Progenitor cell of endocrine pancreas (in vitro differentiated cells): ENCODE measurements at regions not wholly inside any gene's neighbourhood (a gene's known extent, or its start where the extent isn't known, plus 50 kb on each side); places are given as distances from the start of the nearest gene placed in this dataset.

ENCODE experiments used
- DNase-seq: peaks from one replicate; pipeline ENCODE4 v3.0.0; 2021; ENCODE audit warnings: low spot score; ENCODE audit not compliant: unreplicated experiment
- H3K27ac Mint-ChIP-seq: 2 replicates; pipeline ENCODE4 v1.8.0; 2021; ENCODE audit warnings: mild to moderate bottlenecking, moderate library complexity, mixed read lengths
- H3K27me3 Mint-ChIP-seq: 2 replicates; pipeline ENCODE4 v1.8.0; 2021; ENCODE audit warnings: mixed read lengths
- H3K36me3 Mint-ChIP-seq: 2 replicates; pipeline ENCODE4 v1.8.0; 2022; ENCODE audit warnings: mixed read lengths; ENCODE audit not compliant: insufficient read depth
- H3K4me1 Mint-ChIP-seq: 2 replicates; pipeline ENCODE4 v1.8.0; 2021; ENCODE audit warnings: low read depth, mixed read lengths
- H3K4me3 Mint-ChIP-seq: 2 replicates; pipeline ENCODE4 v1.8.0; 2021; ENCODE audit warnings: low read depth, mild to moderate bottlenecking, moderate library complexity, mixed read lengths
- H3K9me3 Mint-ChIP-seq: 2 replicates; pipeline ENCODE4 v1.8.0; 2021; ENCODE audit warnings: low read depth, mixed read lengths
- TF ChIP-seq, protein P1 (sequence below): fragments of 200-600 bp; sonication (generic); IDR thresholded peaks from one replicate; pipeline ENCODE4 v1.5.0; 2021; ENCODE audit warnings: antibody characterized with exemption, mild to moderate bottlenecking; ENCODE audit not compliant: unreplicated experiment

GRCh38 chr22:47539374-47539773 lies 776.9 kb downstream of the TBC1D22A start:
- Mint-ChIP-seq H3K4me1 (no peaks in the 10 kb centered on the region), H3K27ac (no peak overlapping the region), H3K9me3 (peaks cover 48% of the 10 kb centered on the region), H3K36me3 (peaks cover 3% of the 10 kb centered on the region), H3K27me3 (no peaks in the 10 kb centered on the region), H3K4me3 (no peak overlapping the region)
- DNase-seq, result no peak
- TF ChIP-seq, protein P1, sequence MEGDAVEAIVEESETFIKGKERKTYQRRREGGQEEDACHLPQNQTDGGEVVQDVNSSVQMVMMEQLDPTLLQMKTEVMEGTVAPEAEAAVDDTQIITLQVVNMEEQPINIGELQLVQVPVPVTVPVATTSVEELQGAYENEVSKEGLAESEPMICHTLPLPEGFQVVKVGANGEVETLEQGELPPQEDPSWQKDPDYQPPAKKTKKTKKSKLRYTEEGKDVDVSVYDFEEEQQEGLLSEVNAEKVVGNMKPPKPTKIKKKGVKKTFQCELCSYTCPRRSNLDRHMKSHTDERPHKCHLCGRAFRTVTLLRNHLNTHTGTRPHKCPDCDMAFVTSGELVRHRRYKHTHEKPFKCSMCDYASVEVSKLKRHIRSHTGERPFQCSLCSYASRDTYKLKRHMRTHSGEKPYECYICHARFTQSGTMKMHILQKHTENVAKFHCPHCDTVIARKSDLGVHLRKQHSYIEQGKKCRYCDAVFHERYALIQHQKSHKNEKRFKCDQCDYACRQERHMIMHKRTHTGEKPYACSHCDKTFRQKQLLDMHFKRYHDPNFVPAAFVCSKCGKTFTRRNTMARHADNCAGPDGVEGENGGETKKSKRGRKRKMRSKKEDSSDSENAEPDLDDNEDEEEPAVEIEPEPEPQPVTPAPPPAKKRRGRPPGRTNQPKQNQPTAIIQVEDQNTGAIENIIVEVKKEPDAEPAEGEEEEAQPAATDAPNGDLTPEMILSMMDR, result no peak

DNA sequence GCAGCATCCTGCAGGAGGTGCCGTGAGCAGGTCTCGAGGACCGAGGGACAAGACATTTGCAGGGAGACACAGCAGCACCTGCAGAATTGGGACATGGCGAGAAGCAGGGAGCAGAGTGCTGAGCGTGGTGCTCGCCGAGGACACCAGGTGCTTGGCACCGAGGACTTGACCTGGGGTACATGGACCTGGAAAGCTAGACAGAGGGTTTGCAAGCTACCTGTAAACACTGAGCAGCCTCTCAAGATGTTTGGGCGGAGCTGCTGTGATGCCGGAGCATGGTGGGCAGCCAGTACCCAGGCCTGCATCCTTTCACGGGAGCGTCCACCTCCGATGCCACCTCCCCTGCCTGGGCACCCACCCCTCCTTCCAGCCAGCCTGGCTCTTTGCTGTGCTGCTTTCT lies 773.2 kb downstream of the TBC1D22A start:
- Mint-ChIP-seq H3K9me3 (peaks cover 52% of the 10 kb centered on the region), H3K27ac (no peak overlapping the region), H3K36me3 (no peaks in the 10 kb centered on the region), H3K27me3 (no peaks in the 10 kb centered on the region), H3K4me3 (no peak overlapping the region), H3K4me1 (no peaks in the 10 kb centered on the region)
- TF ChIP-seq, protein P1, result no peak
- no peak for DNase-seq

GRCh38 chr22:47534804-47535410 lies 772.5 kb downstream of the TBC1D22A start:
- TF ChIP-seq, protein P1, result no peak
- Mint-ChIP-seq H3K27ac (no peak overlapping the region), H3K36me3 (no peaks in the 10 kb centered on the region), H3K4me3 (no peak overlapping the region), H3K27me3 (no peaks in the 10 kb centered on the region), H3K4me1 (no peaks in the 10 kb centered on the region), H3K9me3 (peaks cover 52% of the 10 kb centered on the region)
- no peak for DNase-seq

DNA sequence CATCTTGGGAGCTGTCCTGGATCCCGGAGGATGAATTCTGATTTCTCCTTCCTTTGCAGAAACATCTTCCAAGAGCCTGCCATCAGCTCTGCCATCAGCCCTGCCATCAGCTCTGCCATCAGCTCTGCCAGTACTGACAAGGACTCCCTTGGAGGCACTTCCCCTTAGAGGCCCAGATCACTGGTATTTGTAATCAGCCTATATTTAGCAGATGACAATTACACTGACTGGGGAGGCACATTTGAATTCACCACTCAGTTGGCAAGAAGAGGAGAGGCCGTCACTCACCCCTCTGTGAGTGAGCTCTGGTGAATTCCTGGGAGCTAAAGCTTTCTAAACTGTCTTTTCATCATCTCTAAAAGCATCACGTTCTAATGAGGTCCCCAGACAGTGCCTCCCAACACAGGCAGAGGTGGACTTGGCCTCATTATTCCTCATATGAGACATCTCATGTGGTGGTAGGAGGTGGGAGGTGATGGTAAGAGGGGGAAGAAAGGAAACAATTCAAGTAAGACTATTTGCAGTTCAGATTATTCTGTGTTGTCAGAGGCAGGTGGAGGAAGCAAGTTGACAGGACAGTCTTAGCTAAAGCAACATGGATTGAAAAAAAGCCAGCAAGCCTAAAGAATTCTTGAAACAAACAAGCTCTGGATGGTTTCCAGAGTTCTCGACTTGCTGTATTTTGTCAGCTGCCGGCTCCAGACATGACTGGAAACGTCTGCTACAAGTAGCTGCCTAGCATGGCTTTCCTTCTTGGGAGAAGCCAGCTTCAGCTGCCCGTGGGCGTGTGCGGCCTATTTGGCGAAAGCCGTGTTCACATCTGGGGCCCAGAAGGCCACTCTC lies 771.7 kb downstream of the TBC1D22A start:
- Mint-ChIP-seq H3K36me3 (no peaks in the 10 kb centered on the region), H3K27ac (no peak overlapping the region), H3K4me1 (no peaks in the 10 kb centered on the region), H3K27me3 (no peaks in the 10 kb centered on the region), H3K9me3 (peaks cover 50% of the 10 kb centered on the region), H3K4me3 (no peak overlapping the region)
- no peak for DNase-seq
- TF ChIP-seq, protein P1, result no peak

GRCh38 chr22:47517062-47517461 lies 754.6 kb downstream of the TBC1D22A start:
- Mint-ChIP-seq H3K27me3 (no peaks in the 10 kb centered on the region), H3K4me1 (no peaks in the 10 kb centered on the region), H3K27ac (no peak overlapping the region), H3K36me3 (peaks cover 4% of the 10 kb centered on the region), H3K4me3 (no peak overlapping the region), H3K9me3 (peaks cover 26% of the 10 kb centered on the region)
- TF ChIP-seq, protein P1, result no peak
- DNase-seq, result no peak
